DOHH2 (cell line): ENCODE measurements at regions not wholly inside any gene's neighbourhood (a gene's known extent, or its start where the extent isn't known, plus 50 kb on each side); places are given as distances from the start of the nearest gene placed in this dataset.
"Not testable (repeated sequence)": the region's sequence is repeated elsewhere in the genome, so short reads cannot be mapped to it uniquely, and the experiment has no call there.

Experiments used
- H3F3A ChIP-seq: fragments of 200-600 bp; sonication (generic), shearing (Covaris generic); 2 replicates; pipeline ENCODE4 v1.6.0; 2016; ENCODE audit warnings: antibody characterized with exemption, mild to moderate bottlenecking; ENCODE audit not compliant: control insufficient read depth, insufficient read depth
- H3K27ac ChIP-seq: fragments of 200-600 bp; sonication (generic); 2 replicates; pipeline ENCODE4 v1.5.1; 2014; ENCODE audit warnings: low read depth, mild to moderate bottlenecking, low read length, moderate library complexity
- H3K27me3 ChIP-seq: fragments of 200-600 bp; sonication (generic); 2 replicates; pipeline ENCODE4 v1.6.1; 2014; ENCODE audit warnings: mild to moderate bottlenecking, low read length, mixed read lengths; ENCODE audit not compliant: control insufficient read depth
- H3K36me3 ChIP-seq: fragments of 200-600 bp; sonication (generic); 2 replicates; pipeline ENCODE4 v1.6.1; 2014; ENCODE audit warnings: mild to moderate bottlenecking, low read length, moderate library complexity, mixed read lengths; ENCODE audit not compliant: control insufficient read depth
- H3K4me1 ChIP-seq: fragments of 200-600 bp; sonication (generic); 2 replicates; pipeline ENCODE4 v1.6.1; 2014; ENCODE audit warnings: mild to moderate bottlenecking, low read length, mixed read lengths; ENCODE audit not compliant: control insufficient read depth
- H3K4me2 ChIP-seq: fragments of 200-600 bp; sonication (generic); 2 replicates; pipeline ENCODE4 v1.6.0; 2014; ENCODE audit warnings: mild to moderate bottlenecking, low read length, moderate library complexity
- H3K4me3 ChIP-seq: fragments of 200-600 bp; sonication (generic); 2 replicates; pipeline ENCODE4 v1.5.1; 2014; ENCODE audit warnings: mild to moderate bottlenecking, low read length, mixed read lengths
- H3K79me2 ChIP-seq: fragments of 200-600 bp; sonication (generic); 2 replicates; pipeline ENCODE4 v1.6.1; 2014; ENCODE audit warnings: mild to moderate bottlenecking, low read length, mixed read lengths; ENCODE audit not compliant: control insufficient read depth
- H3K9me2 ChIP-seq: fragments of 200-600 bp; sonication (generic); replicated peaks from 2 replicates; pipeline ENCODE4 v1.6.1; 2014; ENCODE audit warnings: mild to moderate bottlenecking, low read length, mixed read lengths; ENCODE audit not compliant: control insufficient read depth
- H3K9me3 ChIP-seq: fragments of 200-600 bp; sonication (generic); 2 replicates; pipeline ENCODE4 v1.6.1; 2014; ENCODE audit warnings: antibody characterized with exemption, low read length, mixed read lengths; ENCODE audit not compliant: control insufficient read depth, insufficient read depth
- H4K20me1 ChIP-seq: fragments of 200-600 bp; sonication (generic); 2 replicates; pipeline ENCODE4 v1.6.0; 2014; ENCODE audit warnings: low read depth, mild to moderate bottlenecking, antibody characterized with exemption, low read length, moderate library complexity; ENCODE audit not compliant: control insufficient read depth, insufficient read depth
- EZH2phosphoT487 ChIP-seq: fragments of 200-600 bp; sonication (generic); IDR thresholded peaks from 2 replicates; pipeline ENCODE4 v1.6.1; 2017; ENCODE audit warnings: borderline replicate concordance, mild to moderate bottlenecking, antibody characterized with exemption, low read length, moderate library complexity, mixed read lengths
- TF ChIP-seq, protein P1 (sequence below): fragments of 200-600 bp; sonication (generic); IDR thresholded peaks from one replicate; pipeline ENCODE4 v1.5.1; 2014; ENCODE audit warnings: antibody characterized with exemption, mild to moderate bottlenecking, low read depth, low read length; ENCODE audit not compliant: poor library complexity, severe bottlenecking

DNA sequence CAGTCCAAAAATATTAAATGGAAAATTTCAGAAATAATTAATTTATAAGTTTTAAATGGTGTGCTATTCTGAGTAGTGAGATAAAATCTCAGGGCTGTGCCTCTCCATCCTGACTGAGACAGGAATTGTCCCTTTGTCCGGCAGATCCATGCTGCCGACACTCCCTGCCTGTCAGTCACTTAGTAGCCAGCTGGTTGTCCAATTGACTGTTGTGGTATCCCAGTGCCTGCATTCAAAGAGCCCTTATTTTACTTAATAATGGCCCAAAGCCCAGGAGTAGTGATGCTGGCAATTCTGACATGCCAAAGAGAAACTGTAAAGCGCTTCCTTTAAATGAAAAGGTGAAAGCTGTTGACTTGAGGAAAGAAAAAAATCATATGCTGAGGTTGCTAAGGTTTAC, 157.5 kb downstream of the ENC1 start:
- Histone ChIP-seq H3K4me3 (no peak overlapping the region), H3K4me2 (no peak overlapping the region), H3F3A (no peaks in the 10 kb centered on the region), H3K79me2 (no peaks in the 10 kb centered on the region), H4K20me1 (no peaks in the 10 kb centered on the region), H3K27ac (no peak overlapping the region), H3K9me2 (no peaks in the 10 kb centered on the region), H3K36me3 (no peaks in the 10 kb centered on the region), H3K27me3 (no peaks in the 10 kb centered on the region), H3K9me3 (no peaks in the 10 kb centered on the region), H3K4me1 (no peaks in the 10 kb centered on the region)
- TF ChIP-seq EZH2phosphoT487, result no peak
- TF ChIP-seq, protein P1, sequence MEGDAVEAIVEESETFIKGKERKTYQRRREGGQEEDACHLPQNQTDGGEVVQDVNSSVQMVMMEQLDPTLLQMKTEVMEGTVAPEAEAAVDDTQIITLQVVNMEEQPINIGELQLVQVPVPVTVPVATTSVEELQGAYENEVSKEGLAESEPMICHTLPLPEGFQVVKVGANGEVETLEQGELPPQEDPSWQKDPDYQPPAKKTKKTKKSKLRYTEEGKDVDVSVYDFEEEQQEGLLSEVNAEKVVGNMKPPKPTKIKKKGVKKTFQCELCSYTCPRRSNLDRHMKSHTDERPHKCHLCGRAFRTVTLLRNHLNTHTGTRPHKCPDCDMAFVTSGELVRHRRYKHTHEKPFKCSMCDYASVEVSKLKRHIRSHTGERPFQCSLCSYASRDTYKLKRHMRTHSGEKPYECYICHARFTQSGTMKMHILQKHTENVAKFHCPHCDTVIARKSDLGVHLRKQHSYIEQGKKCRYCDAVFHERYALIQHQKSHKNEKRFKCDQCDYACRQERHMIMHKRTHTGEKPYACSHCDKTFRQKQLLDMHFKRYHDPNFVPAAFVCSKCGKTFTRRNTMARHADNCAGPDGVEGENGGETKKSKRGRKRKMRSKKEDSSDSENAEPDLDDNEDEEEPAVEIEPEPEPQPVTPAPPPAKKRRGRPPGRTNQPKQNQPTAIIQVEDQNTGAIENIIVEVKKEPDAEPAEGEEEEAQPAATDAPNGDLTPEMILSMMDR, result no peak

DNA sequence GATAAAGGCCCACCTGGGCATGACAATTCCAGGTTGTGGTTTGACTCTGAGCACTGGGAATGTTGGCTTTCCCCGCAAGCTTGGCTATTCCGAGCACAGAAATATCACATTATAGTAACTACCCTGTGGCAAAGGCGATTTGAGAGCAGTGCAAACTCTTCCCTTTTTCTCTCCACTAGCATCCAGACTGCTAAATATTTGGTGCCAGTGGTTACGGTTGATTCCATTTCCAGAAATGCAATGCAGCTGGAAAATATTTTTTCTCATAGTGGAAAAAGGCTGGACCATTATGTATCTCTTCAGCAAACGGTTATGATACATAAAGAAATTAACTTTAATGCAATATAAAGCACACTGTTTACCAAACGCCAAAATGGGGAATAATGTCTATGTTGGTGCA, 158.0 kb downstream of the ENC1 start:
- Histone ChIP-seq H3K27me3 (no peaks in the 10 kb centered on the region), H4K20me1 (no peaks in the 10 kb centered on the region), H3K36me3 (no peaks in the 10 kb centered on the region), H3K9me2 (no peaks in the 10 kb centered on the region), H3K4me2 (no peak overlapping the region), H3K9me3 (no peaks in the 10 kb centered on the region), H3K79me2 (no peaks in the 10 kb centered on the region), H3F3A (no peaks in the 10 kb centered on the region), H3K4me1 (no peaks in the 10 kb centered on the region), H3K27ac (no peak overlapping the region), H3K4me3 (no peak overlapping the region)
- no peak for TF ChIP-seq EZH2phosphoT487
- TF ChIP-seq, protein P1, result no peak

DNA sequence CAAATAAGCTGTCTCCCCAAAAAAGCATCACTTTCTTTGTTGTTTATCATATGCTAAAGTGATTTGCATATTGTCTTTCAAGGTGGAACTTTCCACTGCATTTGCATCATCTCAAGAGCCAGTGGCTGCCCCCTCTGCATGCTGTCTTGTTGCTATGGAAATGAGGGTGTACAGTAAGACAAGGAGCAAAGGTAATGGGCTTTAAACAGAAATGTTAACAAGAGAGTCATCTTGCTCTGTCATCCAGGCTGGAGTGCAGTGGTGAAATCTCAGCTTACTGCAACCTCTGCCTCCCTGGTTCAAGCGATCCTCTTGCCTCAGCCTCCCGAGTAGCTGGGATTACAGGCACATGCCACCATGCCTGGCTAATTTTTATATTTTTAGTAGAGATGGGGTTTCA, 159.2 kb downstream of the ENC1 start:
- not testable (repeated sequence) for H4K20me1 ChIP-seq, H3K27me3 ChIP-seq, H3K4me3 ChIP-seq, H3K36me3 ChIP-seq, H3K9me3 ChIP-seq, H3K4me1 ChIP-seq, H3K79me2 ChIP-seq, H3K4me2 ChIP-seq, H3K9me2 ChIP-seq, H3K27ac ChIP-seq, H3F3A ChIP-seq

DNA sequence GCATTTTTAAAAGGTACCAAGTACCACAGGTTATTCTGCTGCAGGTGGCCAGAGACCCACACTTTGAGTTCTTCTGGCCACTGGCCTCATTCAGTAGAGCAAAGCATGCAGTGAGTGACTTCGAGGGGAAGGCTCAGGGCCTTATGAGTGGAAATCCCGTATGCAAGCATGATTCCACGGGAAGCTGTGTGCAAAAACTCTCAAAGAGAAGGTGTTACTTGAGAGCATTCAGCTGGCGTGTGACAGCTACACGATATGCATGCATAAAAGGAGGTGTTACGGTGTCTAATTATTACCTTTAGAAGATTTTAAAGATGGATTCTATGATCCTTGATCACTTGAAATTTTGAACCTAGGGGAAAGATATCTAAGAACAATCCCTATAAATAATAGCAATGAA, 160.3 kb downstream of the ENC1 start:
- Histone ChIP-seq H3K36me3 (no peaks in the 10 kb centered on the region), H3K4me2 (no peak overlapping the region), H3K27me3 (no peaks in the 10 kb centered on the region; the same call in 1 of the 2 replicates), H3K27ac (no peak overlapping the region), H3K4me3 (no peak overlapping the region), H3K4me1 (no peaks in the 10 kb centered on the region), H3K9me3 (no peaks in the 10 kb centered on the region), H3K79me2 (no peaks in the 10 kb centered on the region), H3F3A (no peaks in the 10 kb centered on the region), H3K9me2 (no peaks in the 10 kb centered on the region), H4K20me1 (no peaks in the 10 kb centered on the region)
- no peak for TF ChIP-seq EZH2phosphoT487
- TF ChIP-seq, protein P1, result no peak
